ENCODE measurements at regions not wholly inside any gene's neighbourhood (a gene's known extent, or its start where the extent isn't known, plus 50 kb on each side); places are given as distances from the start of the nearest gene placed in this dataset.
"Not testable (repeated sequence)": the region's sequence is repeated elsewhere in the genome, so short reads cannot be mapped to it uniquely, and the experiment has no call there.

- DNase-seq (ENCODE audit: low read depth in 3 of 3, low spot score in 2 of 3): no peak
Measured at GRCh38 chr6:27095914-27096313, 151.6 kb upstream of the PRSS16 start.

- DNase-seq (ENCODE audit: low read depth in 3 of 3, low spot score in 2 of 3): no peak
Measured at GRCh38 chr6:27096834-27097511, 150.5 kb upstream of the PRSS16 start.

DNA sequence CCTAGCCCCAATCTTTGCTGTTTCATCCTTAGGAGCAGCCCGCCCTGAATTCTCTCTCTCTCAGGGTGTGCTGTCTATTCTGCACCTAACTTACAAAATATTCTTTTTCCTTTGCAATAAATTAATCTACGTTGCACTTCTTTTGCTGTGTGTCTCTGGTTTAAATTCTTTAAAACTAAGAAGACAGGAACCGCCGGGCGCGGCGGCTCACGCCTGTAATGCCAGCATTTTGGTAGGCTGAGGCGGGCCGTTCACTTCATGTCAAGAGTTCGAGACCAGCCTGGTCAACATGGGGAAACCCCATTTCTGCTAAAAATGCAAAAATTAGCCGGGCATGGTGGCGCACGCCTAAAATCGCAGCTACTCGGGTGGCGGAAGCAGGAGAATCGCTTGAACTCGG is 148.5 kb upstream of the PRSS16 start:
- no peak for DNase-seq (ENCODE audit: low read depth in 3 of 3, low spot score in 2 of 3)

DNA sequence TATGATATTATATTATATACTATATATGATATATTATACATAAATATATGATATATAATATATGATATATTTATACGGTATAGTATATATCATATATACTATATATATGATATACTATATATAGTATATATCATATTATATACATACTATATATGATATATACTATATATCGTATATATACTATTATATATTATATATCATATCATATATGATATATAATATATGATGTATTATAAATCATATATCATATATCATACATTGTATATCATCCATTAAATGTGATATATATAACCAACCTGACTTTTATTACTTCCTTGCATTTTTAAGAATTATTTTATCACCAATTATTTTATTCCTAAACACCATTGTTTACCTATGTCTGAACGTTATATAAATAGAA is 146.6 kb upstream of the PRSS16 start:
- no peak for DNase-seq (ENCODE audit: low read depth in 3 of 3, low spot score in 2 of 3)

- no peak for DNase-seq (ENCODE audit: low read depth in 3 of 3, low spot score in 2 of 3)
Measured at GRCh38 chr6:27101824-27102223, 145.7 kb upstream of the PRSS16 start.

- DNase-seq (ENCODE audit: low read depth in 3 of 3, low spot score in 2 of 3): no peak
Measured at GRCh38 chr6:27106382-27106781, 141.1 kb upstream of the PRSS16 start.

GRCh38 chr6:27111743-27112142 is 135.8 kb upstream of the PRSS16 start:
- no peak for DNase-seq (ENCODE audit: low read depth in 3 of 3, low spot score in 2 of 3)

DNA sequence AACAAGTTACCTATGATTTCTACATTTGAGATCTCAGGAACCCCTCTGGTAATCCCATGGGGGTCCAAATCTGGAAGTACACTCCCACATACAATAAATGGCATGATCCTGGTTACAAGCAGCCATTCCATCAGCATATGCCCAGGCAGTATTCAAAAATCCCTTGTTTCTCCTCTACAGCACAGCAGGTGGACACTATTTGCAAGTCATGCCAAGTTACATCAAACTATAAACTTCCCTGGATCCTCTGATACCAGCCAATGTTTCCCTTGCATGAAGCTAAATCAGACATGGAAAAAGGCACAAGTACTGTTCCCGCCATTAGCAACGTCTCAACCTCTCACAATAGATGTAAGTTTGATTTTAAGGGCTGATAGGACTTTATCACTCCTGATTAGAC is 134.5 kb upstream of the PRSS16 start:
- no peak for DNase-seq (ENCODE audit: low read depth in 3 of 3, low spot score in 2 of 3)

GRCh38 chr6:27119329-27119728 is 128.2 kb upstream of the PRSS16 start:
- DNase-seq (ENCODE audit: low read depth in 3 of 3, low spot score in 2 of 3): no peak

DNA sequence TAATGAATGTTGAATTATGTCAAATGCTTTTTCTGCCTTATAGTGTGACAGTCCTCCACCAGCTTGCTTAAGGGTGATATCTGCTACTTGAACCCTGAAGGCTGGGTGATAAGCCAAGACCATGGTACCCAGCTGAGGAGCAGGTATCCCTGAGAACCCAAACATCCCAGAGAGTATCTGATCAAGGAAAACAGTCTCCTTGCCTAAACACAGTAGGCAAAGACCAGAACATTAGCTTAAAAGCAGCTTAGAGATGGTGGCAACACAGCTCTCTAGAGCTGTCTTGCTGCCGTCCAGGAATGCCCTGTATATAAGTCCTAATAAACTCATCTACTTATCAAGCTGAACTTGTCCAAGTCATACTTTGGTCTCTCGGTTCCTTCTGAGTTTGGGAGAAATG is 127.7 kb upstream of the PRSS16 start:
- no peak for DNase-seq (ENCODE audit: low read depth in 3 of 3, low spot score in 2 of 3)

GRCh38 chr6:27121640-27122039 is 125.9 kb upstream of the PRSS16 start:
- DNase-seq (ENCODE audit: low read depth in 3 of 3, low spot score in 2 of 3): no peak

- DNase-seq (ENCODE audit: low read depth in 3 of 3, low spot score in 2 of 3): no peak
Measured at GRCh38 chr6:27124252-27124657, 123.2 kb upstream of the PRSS16 start.

DNA sequence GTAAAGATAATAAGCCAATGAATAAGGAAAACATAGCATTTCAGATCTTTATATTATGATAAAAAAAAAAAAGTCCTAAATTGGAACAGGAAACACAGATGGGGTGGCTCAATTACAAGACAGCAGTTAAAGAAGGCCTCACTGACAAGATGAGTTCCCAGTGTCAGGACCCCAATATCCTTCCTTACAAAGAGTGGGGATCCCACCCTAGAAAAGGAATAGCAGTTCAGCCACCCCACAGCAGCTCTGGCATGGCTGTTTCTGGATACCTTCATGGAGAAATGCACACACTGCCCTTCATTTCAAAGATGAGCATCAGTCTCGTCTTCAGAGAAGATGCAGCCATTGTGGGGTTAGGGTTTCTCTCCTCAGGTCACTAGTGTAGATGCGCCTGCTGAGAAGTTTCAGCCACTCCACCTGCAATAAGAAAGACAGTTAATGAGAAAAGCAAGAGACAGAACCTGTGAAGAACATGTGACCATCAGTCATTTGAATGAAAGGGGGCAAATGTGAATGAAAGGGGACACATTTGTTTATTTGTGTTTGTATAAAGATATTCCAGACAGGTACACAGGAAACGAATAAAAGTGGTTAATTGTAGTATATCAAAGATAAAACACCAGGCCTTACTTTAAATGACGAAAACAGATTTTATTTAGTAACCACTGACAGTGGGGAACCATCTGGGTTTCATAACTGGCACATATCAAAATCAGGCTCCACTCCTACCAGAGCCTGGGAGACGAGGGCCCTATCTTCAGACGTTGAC is 121.3 kb upstream of the PRSS16 start:
- no peak for DNase-seq (ENCODE audit: low read depth in 3 of 3, low spot score in 2 of 3)

DNA sequence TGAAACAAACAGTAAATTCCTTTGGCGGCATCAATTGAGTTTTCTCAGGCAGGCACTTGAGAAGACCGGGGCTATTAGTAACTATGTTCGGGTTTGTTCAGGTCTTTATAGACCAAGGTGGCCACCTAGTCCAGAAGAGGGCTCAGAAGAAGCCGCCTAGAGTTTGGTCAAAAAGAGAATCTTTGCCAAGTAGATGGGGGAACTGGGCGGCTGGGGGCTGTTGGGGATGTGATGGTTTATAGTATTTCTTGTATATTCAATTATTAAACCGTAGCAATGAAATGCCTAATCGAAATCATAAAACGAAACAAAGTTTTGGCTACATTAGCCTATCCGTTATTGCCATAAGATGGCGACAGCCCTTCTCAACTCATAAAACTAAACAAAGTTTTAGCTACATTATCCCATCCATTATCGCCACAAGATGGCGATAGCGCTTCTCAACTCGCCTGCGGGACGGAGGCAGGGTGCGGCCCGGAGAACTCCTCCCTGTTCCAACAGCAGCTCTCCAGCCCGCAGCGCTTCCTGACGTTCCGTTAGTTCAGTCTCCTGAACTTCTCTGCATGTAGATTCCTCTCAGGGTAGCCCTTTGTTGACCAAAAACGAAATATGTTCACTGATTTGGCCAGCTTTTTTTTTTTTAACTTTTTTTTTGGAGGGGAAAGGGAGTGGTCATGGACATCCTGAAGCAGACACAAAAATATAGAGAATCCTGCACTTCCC is 120.5 kb upstream of the PRSS16 start:
- peak; percentile 89 to 91 (median 91) for DNase-seq (ENCODE audit: low read depth in 3 of 3, low spot score in 2 of 3)

GRCh38 chr6:27127874-27128273 is 119.6 kb upstream of the PRSS16 start:
- not testable (repeated sequence) for DNase-seq (ENCODE audit: low read depth in 3 of 3, low spot score in 2 of 3)

DNA sequence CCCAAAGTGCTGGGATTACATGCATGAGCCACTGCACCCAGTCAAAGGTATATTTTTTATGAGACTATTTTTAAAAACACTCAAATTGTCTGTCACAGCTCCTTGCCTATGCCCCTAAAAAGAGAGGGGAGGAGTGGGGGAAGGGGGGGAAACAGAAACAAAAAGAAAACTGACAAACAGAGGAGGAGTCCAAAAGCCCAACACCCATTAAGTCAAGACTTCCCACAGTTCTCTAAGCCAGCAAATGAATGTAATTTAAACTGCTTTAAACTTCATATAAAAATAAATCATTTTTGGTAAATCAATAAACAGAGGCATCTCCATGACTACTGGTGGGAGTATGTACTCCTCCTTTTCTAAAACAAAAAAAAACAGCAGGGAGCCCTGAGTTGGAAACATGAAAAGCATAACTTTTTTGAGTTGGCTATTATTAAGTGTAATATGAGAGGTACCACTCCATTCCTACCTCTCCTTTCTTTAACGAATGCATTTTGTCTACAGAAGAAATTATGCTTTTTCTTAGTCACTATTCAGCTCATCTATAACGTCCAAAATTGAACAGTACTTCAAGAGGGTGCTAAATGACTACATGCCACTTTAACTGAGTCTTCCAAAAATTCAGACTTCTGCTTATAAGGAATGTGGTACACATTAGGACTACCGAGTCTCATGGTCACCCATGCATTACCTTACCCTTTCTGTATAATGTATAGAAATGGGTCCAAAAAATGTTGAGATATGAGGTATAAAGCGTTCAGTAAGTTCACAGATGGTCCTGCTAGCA is 119.0 kb upstream of the PRSS16 start:
- no peak for DNase-seq (ENCODE audit: low read depth in 3 of 3, low spot score in 2 of 3)

- DNase-seq (ENCODE audit: low read depth in 3 of 3, low spot score in 2 of 3): no peak
Measured at GRCh38 chr6:27129095-27129815, 118.2 kb upstream of the PRSS16 start.

GRCh38 chr6:27129917-27130316 is 117.6 kb upstream of the PRSS16 start:
- DNase-seq (ENCODE audit: low read depth in 3 of 3, low spot score in 2 of 3): no peak

- no peak for DNase-seq (ENCODE audit: low read depth in 3 of 3, low spot score in 2 of 3)
Measured at GRCh38 chr6:27130668-27131428, 116.7 kb upstream of the PRSS16 start.

DNA sequence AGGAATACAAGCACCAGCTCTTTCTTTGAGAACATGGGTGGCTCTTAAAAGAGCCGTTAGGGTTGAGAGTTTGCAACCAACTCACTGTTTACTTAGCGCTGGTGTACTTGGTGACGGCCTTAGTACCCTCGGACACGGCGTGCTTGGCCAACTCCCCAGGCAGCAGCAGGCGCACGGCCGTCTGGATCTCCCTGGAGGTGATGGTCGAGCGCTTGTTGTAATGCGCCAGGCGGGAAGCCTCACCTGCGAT is 115.3 kb upstream of the PRSS16 start:
- DNase-seq (ENCODE audit: low read depth in 3 of 3, low spot score in 2 of 3): not testable (repeated sequence)
